Kidney epithelial cell (primary cell): ENCODE measurements at regions not wholly inside any gene's neighbourhood (a gene's known extent, or its start where the extent isn't known, plus 50 kb on each side); places are given as distances from the start of the nearest gene placed in this dataset.
"Not testable (repeated sequence)": the region's sequence is repeated elsewhere in the genome, so short reads cannot be mapped to it uniquely, and the experiment has no call there.

Source experiments
- DNase-seq: peaks from one replicate; pipeline ENCODE4 v3.0.0-alpha.2; 2010; ENCODE audit warnings: low read depth
- H3K27me3 ChIP-seq: 2 replicates; pipeline ENCODE4 v1.6.0; 2011; ENCODE audit warnings: low read length; ENCODE audit not compliant: control insufficient read depth, insufficient read depth
- H3K36me3 ChIP-seq: 2 replicates; pipeline ENCODE4 v1.5.1; 2011; ENCODE audit warnings: low read length; ENCODE audit not compliant: control insufficient read depth, insufficient read depth
- H3K4me3 ChIP-seq: 2 replicates; pipeline ENCODE4 v1.5.1; 2011; ENCODE audit warnings: low read depth, mild to moderate bottlenecking, control low read depth, low read length
- TF ChIP-seq, protein P1 (sequence below): IDR thresholded peaks from 2 replicates; pipeline ENCODE4 v1.5.1; 2011; ENCODE audit warnings: mild to moderate bottlenecking, moderate library complexity, low read length, control low read depth, inconsistent platforms; ENCODE audit not compliant: insufficient read depth, poor library complexity, severe bottlenecking

DNA sequence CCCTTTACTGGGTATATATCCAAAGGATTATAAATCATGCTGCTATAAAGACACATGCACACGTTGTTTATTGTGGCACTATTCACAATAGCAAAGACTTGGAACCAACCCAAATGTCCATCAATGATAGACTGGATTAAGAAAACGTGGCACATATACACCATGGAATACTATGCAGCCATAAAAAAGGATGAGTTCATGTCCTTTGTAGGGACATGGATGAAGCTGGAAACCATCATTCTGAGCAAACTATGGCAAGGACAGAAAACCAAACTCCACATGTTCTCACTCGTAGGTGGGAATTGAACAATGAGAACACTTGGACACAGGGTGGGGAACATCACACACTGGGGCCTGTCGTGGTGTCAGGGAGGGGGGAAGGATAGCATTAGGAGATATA lies 59.2 kb downstream of the CXorf49B start:
- not testable (repeated sequence) for H3K36me3 ChIP-seq, DNase-seq, H3K27me3 ChIP-seq, H3K4me3 ChIP-seq

- H3K4me3 ChIP-seq, result no peak overlapping the region
- no peak for DNase-seq
- TF ChIP-seq, protein P1, sequence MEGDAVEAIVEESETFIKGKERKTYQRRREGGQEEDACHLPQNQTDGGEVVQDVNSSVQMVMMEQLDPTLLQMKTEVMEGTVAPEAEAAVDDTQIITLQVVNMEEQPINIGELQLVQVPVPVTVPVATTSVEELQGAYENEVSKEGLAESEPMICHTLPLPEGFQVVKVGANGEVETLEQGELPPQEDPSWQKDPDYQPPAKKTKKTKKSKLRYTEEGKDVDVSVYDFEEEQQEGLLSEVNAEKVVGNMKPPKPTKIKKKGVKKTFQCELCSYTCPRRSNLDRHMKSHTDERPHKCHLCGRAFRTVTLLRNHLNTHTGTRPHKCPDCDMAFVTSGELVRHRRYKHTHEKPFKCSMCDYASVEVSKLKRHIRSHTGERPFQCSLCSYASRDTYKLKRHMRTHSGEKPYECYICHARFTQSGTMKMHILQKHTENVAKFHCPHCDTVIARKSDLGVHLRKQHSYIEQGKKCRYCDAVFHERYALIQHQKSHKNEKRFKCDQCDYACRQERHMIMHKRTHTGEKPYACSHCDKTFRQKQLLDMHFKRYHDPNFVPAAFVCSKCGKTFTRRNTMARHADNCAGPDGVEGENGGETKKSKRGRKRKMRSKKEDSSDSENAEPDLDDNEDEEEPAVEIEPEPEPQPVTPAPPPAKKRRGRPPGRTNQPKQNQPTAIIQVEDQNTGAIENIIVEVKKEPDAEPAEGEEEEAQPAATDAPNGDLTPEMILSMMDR, result no peak
- H3K36me3 ChIP-seq, result no peaks in the 10 kb centered on the region
- no peaks in the 10 kb centered on the region for H3K27me3 ChIP-seq
Measured at GRCh38 chrX:71823391-71824057, 60.4 kb downstream of the CXorf49B start.

DNA sequence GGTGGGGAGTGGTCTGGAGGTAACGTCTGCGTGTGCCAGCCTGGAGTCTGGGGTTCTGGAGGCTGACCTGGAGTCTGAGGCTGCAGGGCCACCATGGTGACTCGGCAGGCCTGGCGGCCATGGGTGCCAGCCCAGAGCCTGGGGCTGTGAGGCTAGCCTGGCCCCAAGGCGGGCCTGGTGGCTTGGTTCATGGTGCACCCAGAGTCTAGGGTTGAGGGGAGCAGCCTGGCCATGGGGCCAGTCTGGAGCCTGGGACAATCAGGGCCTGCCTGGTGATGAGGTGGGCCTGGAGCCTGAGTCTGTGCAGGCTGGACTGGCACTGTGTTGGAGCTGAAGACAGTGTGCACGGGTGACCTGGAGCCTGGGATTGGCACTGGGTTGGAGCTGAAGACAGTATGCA lies 64.9 kb downstream of the CXorf49B start:
- TF ChIP-seq, protein P1, result no peak
- H3K27me3 ChIP-seq, result peaks cover 2% of the 10 kb centered on the region
- no peak overlapping the region for H3K4me3 ChIP-seq
- DNase-seq, result no peak
- no peaks in the 10 kb centered on the region for H3K36me3 ChIP-seq

DNA sequence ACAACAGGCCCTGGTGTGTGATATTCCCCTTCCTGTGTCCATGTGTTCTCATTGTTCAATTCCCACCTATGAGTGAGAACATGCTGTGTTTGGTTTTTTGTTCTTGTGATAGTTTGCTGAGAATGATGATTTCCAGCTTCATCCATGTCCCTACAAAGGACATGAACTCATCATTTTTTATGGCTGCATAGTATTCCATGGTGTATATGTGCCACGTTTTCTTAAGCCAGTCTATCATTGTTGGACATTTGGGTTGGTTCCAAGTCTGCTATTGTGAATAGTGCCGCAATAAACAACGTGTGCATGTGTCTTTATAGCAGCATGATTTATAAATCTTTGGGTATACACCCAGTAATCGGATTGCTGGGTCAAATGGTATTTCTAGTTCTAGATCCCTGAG lies 72.6 kb upstream of the NHSL2 start:
- not testable (repeated sequence) for H3K36me3 ChIP-seq, H3K27me3 ChIP-seq, DNase-seq, H3K4me3 ChIP-seq

- DNase-seq, result no peak
Measured at GRCh38 chrX:71846429-71846828, 64.2 kb upstream of the NHSL2 start.

GRCh38 chrX:71852182-71852581 lies 58.5 kb upstream of the NHSL2 start:
- Histone ChIP-seq H3K36me3 (no peaks in the 10 kb centered on the region), H3K27me3 (no peaks in the 10 kb centered on the region), H3K4me3 (no peak overlapping the region)
- DNase-seq, result no peak
- TF ChIP-seq, protein P1, result no peak

More at GRCh38 chrX:71846429-71846828, 64.2 kb upstream of the NHSL2 start:
- H3K27me3 ChIP-seq, result no peaks in the 10 kb centered on the region
- H3K36me3 ChIP-seq, result no peaks in the 10 kb centered on the region
- H3K4me3 ChIP-seq, result no peak overlapping the region
- TF ChIP-seq, protein P1, result no peak

GRCh38 chrX:71859637-71860036 lies 51.0 kb upstream of the NHSL2 start:
- no peak for DNase-seq
- Histone ChIP-seq H3K27me3 (peaks cover 2% of the 10 kb centered on the region), H3K4me3 (no peak overlapping the region), H3K36me3 (no peaks in the 10 kb centered on the region)
- TF ChIP-seq, protein P1, result peak; percentile 55
